Fibroblast of skin of left biceps (primary cell): ENCODE measurements at regions not wholly inside any gene's neighbourhood (a gene's known extent, or its start where the extent isn't known, plus 50 kb on each side); places are given as distances from the start of the nearest gene placed in this dataset.
"Not testable (repeated sequence)": the region's sequence is repeated elsewhere in the genome, so short reads cannot be mapped to it uniquely, and the experiment has no call there.

Experiments
- DNase-seq, 2 experiments: peaks; one replicate each; pipeline ENCODE4 v3.0.0-alpha.2; 2013; ENCODE audit warnings: low read depth in 2 of 2

GRCh38 chr4:187332141-187332540 is 608.5 kb upstream of the FAT1 start:
- DNase-seq, result no peak

GRCh38 chr4:187333151-187333550 is 609.5 kb upstream of the FAT1 start:
- no peak for DNase-seq

DNA sequence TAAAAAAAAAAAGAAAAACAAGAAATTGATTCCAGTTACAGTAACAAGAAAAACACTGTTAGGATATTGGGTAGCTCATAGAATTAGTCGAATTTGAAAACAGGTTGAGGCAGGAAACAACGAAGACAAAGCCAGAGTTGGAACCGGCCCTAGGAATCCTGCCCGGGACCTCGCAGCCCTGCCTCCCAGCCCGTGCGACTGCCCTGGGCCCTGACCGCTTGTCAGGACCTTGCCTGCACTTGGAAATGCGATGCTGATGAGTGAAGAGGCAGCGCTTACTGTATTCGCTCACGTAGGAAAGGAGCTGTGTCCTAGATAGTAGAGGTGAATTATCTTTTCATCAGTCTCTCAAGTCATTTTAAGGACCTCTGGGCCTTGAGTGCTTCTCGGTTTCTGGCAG is 611.7 kb upstream of the FAT1 start:
- no peak for DNase-seq

DNA sequence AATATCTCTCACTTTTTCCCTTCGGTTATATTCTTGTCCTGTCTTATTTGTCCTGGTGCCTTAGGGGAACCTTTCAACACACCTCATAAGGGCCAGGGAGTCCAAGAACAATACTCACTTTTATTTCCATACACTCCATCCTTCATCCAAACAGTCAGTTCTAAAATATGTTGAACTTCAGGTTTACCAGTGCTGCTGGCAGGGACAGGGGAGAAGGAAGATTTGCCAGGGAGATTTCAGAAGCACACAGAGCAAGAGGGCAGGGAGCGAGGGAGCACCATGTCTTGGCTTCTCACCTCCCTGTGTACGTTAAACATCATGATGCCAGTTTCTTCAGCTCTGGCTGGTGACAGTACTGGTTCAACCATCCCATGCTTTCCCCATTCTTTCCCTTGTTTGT is 631.1 kb upstream of the FAT1 start:
- DNase-seq, result no peak

GRCh38 chr4:187357045-187357643 is 633.5 kb upstream of the FAT1 start:
- no peak for DNase-seq

- DNase-seq, result no peak
Observed at GRCh38 chr4:187357821-187358220, 634.2 kb upstream of the FAT1 start.

DNA sequence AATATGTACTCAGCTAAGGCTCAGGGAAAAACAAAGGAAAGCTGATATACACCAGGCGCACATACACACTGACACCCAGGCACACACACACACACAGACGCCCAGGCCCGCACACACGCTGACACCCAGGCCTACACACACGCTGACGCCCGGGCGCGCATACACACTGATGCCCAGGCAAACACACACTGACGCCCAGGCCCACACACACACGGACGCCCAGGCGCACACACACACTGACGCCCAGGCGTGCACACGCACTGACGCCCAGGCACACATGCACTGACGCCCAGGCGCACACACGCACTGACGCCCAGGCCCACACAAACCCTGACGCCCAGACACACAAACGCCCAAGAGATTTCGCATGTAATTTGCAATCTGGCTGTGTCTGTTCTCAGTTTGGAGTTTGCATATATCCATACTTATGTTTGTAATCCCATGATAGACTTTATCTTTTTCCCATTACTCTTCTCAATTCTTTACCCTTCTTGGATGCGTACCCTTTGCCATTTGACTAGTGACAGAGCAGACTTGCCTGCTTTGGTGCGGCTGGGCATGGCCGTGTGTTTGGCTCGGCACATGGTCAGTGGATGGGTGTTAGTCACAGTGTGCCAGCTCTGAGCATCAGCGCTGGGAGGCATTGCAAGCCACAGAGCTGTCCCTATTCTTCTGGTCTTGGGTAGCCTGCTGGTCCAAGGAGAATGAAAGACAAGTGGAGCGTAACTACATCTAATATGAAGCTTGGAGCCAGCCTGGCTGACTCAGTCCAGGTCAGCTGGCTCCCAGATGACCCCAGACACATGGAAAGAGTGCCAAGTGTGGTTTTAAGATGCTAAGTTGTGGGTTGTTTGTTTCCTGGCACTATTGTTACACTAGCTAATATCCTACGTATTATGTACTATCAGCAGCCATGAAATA is 632.4 kb upstream of the ZFP42 start:
- DNase-seq, result no peak

GRCh38 chr4:187364401-187364800 is 631.2 kb upstream of the ZFP42 start:
- DNase-seq, result no peak

DNA sequence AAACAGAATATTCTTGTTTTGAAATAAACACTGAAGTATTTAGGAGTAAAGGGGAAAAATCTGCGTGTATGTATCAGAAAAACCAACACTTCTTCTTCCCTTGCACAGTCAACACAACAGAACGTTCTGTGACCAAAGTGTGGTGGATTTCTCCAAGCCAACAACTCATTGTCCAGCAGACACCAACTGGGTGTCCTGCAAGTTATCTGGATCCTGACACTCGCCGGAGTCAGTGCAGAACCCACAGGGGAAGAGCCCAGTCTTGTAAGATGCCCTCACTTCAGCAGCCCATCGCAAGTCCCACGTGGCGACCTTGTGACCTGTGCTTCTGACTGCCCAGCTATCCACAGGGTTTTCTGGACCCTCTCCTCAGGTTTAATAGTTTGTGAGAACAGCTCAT is 630.7 kb upstream of the ZFP42 start:
- DNase-seq, result no peak

- no peak for DNase-seq
Observed at GRCh38 chr4:187366530-187366929, 629.0 kb upstream of the ZFP42 start.

GRCh38 chr4:187370918-187371317 is 624.7 kb upstream of the ZFP42 start:
- no peak for DNase-seq

GRCh38 chr4:187378441-187378840 is 617.1 kb upstream of the ZFP42 start:
- no peak for DNase-seq

DNA sequence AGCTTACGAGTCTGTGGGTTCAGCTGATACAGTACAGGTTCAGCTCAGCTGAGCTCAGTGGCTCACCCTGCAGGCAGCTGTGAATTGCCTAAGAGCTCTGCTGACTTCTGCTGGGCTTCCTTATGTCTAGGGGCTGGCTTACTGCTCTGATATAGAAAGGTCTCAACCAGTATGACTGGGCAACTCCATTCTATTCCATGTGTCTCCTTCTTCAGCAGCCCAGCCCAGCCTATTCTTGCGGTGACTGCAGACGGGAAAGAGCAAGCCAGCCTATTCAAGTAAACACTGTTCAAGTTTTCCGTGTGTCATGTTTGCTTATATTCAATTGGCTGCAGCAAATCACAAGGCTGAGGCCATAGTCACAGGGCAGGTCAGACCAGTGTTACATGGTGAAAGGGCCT is 615.4 kb upstream of the ZFP42 start:
- DNase-seq, result no peak

DNA sequence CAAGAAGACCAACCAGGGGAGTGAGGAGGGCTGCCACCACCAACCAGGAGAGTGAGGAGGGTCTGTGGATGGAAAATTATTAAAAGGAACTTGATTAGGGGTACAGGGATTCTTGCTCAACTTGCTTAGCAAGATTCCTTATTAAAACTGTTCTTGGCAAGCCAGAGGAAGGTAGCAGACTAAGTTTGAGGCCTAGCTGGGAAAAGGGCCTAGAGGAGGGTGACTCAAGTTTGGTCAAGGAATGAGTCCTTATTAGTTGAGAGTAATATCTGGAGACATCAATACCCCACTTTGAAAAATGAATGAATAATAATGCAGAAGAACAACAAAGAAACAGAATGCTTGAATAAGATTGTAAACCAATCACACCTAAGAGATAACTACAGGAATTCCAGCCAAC is 612.4 kb upstream of the ZFP42 start:
- DNase-seq, result no peak

- peak; percentile 8 to 27 for DNase-seq
Observed at GRCh38 chr4:187387739-187388138, 607.8 kb upstream of the ZFP42 start.

- DNase-seq, result no peak
Observed at GRCh38 chr4:187389420-187389819, 606.2 kb upstream of the ZFP42 start.

GRCh38 chr4:187390646-187391045 is 604.9 kb upstream of the ZFP42 start:
- peak; percentile 10 to 12 for DNase-seq

GRCh38 chr4:187393531-187394344 is 601.8 kb upstream of the ZFP42 start:
- no peak for DNase-seq

DNA sequence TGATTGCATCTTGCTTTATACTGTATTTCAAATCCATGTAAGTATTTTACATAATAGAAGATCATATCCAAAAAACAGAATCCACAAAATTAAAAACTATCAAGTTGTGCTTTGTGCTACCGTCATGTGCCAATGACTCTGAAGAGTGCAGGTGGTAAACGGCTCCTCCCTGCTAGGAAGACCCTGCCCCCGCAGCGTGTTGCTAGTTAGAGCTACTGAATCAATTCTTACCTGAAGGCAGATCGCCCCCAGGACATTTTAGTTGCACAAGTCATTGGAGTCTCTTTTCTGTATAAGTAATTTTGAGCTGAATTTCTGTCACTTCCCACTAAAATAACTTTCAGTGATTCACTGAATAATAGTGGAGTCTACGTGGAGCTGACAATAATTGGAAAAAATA is 599.5 kb upstream of the ZFP42 start:
- DNase-seq, result no peak

DNA sequence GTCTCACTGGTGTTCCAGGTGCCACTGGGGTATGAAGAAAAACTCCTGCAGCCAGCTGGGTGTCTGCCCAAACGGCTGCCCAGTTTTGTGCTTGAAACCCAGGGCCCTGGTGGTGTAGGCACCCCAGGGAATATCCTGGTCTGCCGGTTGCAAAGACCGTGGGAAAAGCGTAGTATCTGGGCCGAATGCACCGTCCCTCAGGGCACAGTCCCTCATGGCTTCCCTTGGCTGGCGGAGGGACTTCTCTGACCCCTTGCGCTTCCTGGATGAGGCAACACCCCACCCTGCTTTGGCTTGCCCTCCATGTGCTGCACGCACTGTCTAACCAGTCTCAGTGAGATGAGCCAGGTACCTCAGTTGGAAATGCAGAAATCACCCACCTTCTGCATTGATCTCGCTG is 587.1 kb upstream of the ZFP42 start:
- DNase-seq, result not testable (repeated sequence)

DNA sequence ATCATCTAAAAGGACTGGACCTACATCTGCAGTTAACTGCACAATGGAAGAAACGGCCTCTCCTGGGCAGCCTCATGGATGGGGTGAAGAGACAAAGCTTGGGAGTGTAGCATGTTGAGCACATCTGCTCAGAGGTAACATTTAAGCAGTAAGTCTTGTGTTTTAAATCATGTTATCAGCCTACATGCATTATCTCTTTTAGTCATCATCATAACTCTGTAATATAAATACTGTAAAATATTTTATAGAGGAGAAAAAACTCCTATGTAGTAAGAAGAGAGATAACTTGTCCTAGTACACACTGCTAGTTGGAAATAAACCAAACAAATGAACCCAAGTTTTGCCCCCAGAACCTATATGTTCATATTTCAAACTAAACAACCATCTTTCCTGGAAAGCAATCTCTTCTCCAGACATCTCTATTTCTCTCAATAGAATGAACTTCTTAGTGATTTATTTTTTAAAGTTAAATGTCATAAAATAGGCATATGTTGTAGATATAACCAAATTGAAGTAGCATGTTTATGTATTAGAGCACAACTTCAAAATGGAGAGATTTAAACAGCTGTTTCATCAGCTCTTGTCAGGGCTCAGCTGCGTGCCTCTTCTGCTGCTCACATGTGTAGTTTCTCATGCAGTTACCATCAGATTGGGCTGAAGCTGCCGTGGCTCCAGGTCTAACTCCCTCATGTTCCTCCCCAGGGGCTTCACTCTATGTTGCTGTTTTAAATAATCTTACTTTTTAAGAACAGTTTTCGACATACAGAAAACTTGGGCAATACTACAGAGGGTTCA is 581.8 kb upstream of the ZFP42 start:
- no peak for DNase-seq

DNA sequence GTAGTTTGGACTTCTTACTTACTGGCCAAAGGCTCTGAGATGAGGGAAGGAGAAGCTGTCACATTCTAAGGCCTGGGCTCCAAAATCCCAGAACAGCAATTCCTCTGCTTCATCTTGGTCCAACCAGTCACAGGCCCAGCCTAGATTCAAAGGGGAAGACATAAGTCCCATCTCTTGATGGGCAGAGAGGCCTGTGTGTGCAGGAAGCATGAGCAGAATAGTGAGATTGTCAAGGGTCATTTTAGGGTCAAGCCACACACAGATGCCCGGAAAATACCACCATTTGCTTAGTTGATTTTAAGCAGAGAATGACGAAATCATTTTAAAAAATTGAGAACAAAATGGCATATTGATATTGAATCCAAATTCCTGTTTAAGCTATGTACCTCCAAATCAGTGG is 580.9 kb upstream of the ZFP42 start:
- DNase-seq, result no peak
